Heart left ventricle (tissue), 16 donors: ENCODE measurements at regions not wholly inside any gene's neighbourhood (a gene's known extent, or its start where the extent isn't known, plus 50 kb on each side); places are given as distances from the start of the nearest gene placed in this dataset.

Experiments
- ATAC-seq, 4 donors: fragments of 200-7000 bp; cut with Tn5 transposase; one replicate each; pipeline ENCODE4 v1.9.1; 2020 to 2022; ENCODE audit warnings: moderate library complexity in 4 of 4, mild to moderate bottlenecking in 3 of 4, moderate number of reproducible peaks in 1 of 4
- DNase-seq, 5 donors: peaks; one replicate each; pipeline ENCODE4 v3.0.0-alpha.2; 2020
- H3K27ac ChIP-seq, 12 donors: fragments of 200-600 bp; sonication (generic) in 4 of 12; one replicate each; pipeline versions ENCODE4 v1.5.0 to v1.8.0; 2016 to 2022; ENCODE audit warnings: mild to moderate bottlenecking in 2 of 12
- H3K27me3 ChIP-seq, 9 donors: fragments of 200-600 bp; sonication (generic) in 2 of 9; one replicate each; pipeline versions ENCODE4 v1.5.1 to v1.8.0; 2016 to 2022; ENCODE audit warnings: mild to moderate bottlenecking in 3 of 9
- H3K36me3 ChIP-seq, 9 donors: fragments of 200-600 bp; sonication (generic) in 2 of 9; one replicate each; pipeline versions ENCODE4 v1.5.0 to v1.8.0; 2018 to 2022; ENCODE audit warnings: mild to moderate bottlenecking in 2 of 9
- H3K4me1 ChIP-seq, 12 donors: fragments of 200-600 bp; sonication (generic) in 4 of 12; one replicate each; pipeline versions ENCODE4 v1.5.0 to v1.8.0; 2016 to 2022; ENCODE audit warnings: mild to moderate bottlenecking in 3 of 12
- H3K4me3 ChIP-seq, 12 donors: fragments of 200-600 bp; sonication (generic) in 4 of 12; one replicate each; pipeline versions ENCODE4 v1.5.0 to v1.8.0; 2017 to 2022; ENCODE audit warnings: mild to moderate bottlenecking in 9 of 12, moderate library complexity in 4 of 12
- H3K9me3 ChIP-seq, 12 donors: fragments of 200-600 bp; sonication (generic) in 4 of 12; one replicate each; pipeline versions ENCODE4 v1.5.0 to v1.8.0; 2016 to 2022; ENCODE audit warnings: mild to moderate bottlenecking in 1 of 12
- POLR2A ChIP-seq, 2 donors: fragments of 450-650 bp; IDR thresholded peaks; one replicate each; pipeline ENCODE4 v1.6.1; 2017; ENCODE audit warnings: antibody characterized with exemption in 2 of 2, mild to moderate bottlenecking in 2 of 2, moderate library complexity in 2 of 2
- WGBS, 4 donors: extraction: QIAGEN DNeasy Blood & Tissue Kit in 2 of 4; methylation state at CpG; one replicate each; pipeline versions ENCODE4 v1.1.5 to v1.1.7; 2013 to 2018; 5-methylcytosine and 5-hydroxymethylcytosine counted together
- intact Hi-C, 10 donors: fragments of 100-400 bp; cut with DNase I; formaldehyde crosslinking; loops; one replicate each; pipeline versions ENCODE4 v1.11.1 to v1.14.2; 2022
- TF ChIP-seq, protein P1 (sequence below), 12 donors: fragments of 200-600 bp; sonication (generic) in 4 of 12; IDR thresholded peaks; one replicate each; pipeline versions ENCODE4 v1.5.0 to v1.8.0; 2018 to 2022; ENCODE audit warnings: antibody characterized with exemption in 12 of 12, mild to moderate bottlenecking in 5 of 12
- donor health status: ischemic (EF 13 %, LVEDD 7.1; RV severe dilation, severe dysfunction).
- donor health status: healthy with polysubstance abuse.
- donor health status: DM: no; HTN: yes; CAD: no.
- donor health status: DM: no; HTN: no; CAD: no.
- donor health status: ischemic (EF 25% LVEDD 6.9; RV normal size, moderate dysfunction).
- donor health status: ischemic (EF 25% LVEDD 5.7; RV mildly dilated, moderate dysfunction).
- donor health status: healthy.
- donor health status: DM: yes; HTN: yes; CAD: no.
- donor health status: ischemic (EF 35%, LVEDD 5.7; RV mildly dilated, moderate dysfunction).
- donor health status: nonischemic (EF 11% LVEDD 7.7; RV severe dilation, severe dysfunction).
- donor health status: DM: yes; HTN: yes; CAD: no.
- donor health status: PGD.
- donor health status: ischemic (EF 29% LVEDD 5.4; RV normal size, mild dysfunction).
- donor health status: nonischemic (EF 23%, LVEDD 6.1; RV moderate dilation, normal function).

DNA sequence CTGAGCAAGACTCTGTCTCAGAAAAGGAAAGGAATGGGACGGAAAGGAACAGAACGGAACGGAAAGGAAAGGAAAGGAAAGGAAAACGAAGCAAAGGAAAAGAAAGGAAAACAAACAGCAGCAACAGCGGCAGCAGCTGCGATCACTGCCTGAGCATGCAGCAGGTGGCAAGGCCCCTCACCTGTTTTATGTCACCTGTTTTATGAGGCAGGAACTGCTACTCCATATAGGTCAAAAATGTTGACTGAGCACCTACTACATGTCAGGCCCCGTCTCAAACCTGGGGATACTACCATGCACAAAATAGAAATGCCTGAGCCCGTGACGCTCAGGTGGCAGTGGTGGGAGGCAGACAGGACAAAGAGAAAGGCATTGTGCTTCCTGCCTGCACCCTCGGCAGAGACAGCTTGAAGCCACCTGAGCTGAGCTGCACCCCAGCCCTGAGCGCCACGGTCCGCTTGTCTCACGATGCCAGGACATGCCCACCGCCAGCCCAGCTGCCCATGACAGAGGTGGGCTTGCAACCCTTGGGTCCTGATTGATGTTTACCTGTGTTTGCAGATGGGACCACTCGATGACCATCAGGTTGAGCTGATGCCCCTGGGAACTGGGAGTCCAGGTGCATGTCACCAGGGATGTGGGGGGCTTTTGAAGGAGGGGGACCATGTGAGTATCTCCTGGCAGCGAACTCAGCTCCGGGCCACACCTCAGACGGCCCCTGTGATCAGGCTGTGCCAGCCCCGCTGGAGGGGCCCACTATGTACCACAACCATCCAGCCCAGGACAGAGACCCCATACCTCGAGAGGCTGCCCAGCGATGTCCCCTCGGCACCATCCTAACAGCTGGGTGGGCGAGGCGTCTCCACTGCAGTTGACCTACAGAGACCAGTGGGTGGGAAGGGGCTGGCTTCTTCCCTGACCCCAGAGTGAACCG lies 77.4 kb downstream of the RMI2 start:
- H3K27ac ChIP-seq = no peak overlapping the region
- H3K9me3 ChIP-seq = no peaks in the 10 kb centered on the region
- intact Hi-C loops = no loop called here
- H3K4me1 ChIP-seq = no peaks in the 10 kb centered on the region
- H3K36me3 ChIP-seq = no peaks in the 10 kb centered on the region
- WGBS, 4 donors = 78 to 87% (median 86%) methylated on average over 21 to 26 of the region's 26 CpGs
- no peak overlapping the region for H3K4me3 ChIP-seq
- H3K27me3 ChIP-seq = no peaks in the 10 kb centered on the region
- no peak for TF ChIP-seq POLR2A (IDR thresholded peaks at IDR 0.05)
- TF ChIP-seq, protein P1, sequence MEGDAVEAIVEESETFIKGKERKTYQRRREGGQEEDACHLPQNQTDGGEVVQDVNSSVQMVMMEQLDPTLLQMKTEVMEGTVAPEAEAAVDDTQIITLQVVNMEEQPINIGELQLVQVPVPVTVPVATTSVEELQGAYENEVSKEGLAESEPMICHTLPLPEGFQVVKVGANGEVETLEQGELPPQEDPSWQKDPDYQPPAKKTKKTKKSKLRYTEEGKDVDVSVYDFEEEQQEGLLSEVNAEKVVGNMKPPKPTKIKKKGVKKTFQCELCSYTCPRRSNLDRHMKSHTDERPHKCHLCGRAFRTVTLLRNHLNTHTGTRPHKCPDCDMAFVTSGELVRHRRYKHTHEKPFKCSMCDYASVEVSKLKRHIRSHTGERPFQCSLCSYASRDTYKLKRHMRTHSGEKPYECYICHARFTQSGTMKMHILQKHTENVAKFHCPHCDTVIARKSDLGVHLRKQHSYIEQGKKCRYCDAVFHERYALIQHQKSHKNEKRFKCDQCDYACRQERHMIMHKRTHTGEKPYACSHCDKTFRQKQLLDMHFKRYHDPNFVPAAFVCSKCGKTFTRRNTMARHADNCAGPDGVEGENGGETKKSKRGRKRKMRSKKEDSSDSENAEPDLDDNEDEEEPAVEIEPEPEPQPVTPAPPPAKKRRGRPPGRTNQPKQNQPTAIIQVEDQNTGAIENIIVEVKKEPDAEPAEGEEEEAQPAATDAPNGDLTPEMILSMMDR (IDR thresholded peaks at IDR 0.05) = no peak
- ATAC-seq = no peak
- no peak for DNase-seq

- TF ChIP-seq POLR2A (IDR thresholded peaks at IDR 0.05) = no peak
- TF ChIP-seq, protein P1 (IDR thresholded peaks at IDR 0.05) = no peak
- Histone ChIP-seq H3K36me3 (no peaks in the 10 kb centered on the region), H3K27me3 (no peaks in the 10 kb centered on the region), H3K4me1 (no peaks in the 10 kb centered on the region), H3K4me3 (no peak overlapping the region), H3K27ac (no peak overlapping the region), H3K9me3 (no peaks in the 10 kb centered on the region)
- 68 to 76% (median 72%) methylated on average over 14 to 24 of the region's 24 CpGs for WGBS, 4 donors
- DNase-seq (no peak), ATAC-seq (no peak)
- intact Hi-C loops = no loop called here
Measured at GRCh38 chr16:11423315-11424117, 78.3 kb downstream of the RMI2 start.

DNA sequence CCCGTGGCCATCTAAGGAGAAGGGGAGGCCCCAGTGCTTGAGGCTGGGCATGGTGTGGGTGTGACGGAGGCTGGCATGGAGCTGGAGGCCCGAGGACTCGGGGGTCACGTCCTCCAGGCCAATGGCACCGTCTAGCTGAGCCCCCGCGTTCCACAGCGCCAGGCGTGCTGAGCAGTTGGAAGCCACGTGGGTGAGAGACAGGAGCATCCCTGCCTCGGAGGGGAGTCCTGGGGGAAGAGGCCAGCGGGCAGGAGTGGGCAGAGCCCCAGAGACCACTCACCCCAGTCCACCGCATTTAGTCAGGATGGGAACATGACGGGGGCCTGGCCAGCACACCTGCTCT lies 78.8 kb downstream of the RMI2 start:
- Histone ChIP-seq H3K9me3 (no peaks in the 10 kb centered on the region), H3K4me1 (no peaks in the 10 kb centered on the region), H3K27ac (no peak overlapping the region), H3K4me3 (no peak overlapping the region), H3K36me3 (no peaks in the 10 kb centered on the region), H3K27me3 (no peaks in the 10 kb centered on the region)
- no peak for DNase-seq
- 87 to 95% (median 88%) methylated on average over 4 to 15 of the region's 15 CpGs for WGBS, 4 donors
- no peak for ATAC-seq
- no peak for TF ChIP-seq POLR2A (IDR thresholded peaks at IDR 0.05)
- TF ChIP-seq, protein P1 (IDR thresholded peaks at IDR 0.05) = no peak
- intact Hi-C loops = no loop called here

- H3K36me3 ChIP-seq = no peaks in the 10 kb centered on the region
- ATAC-seq (no peak), DNase-seq (no peak)
- H3K4me1 ChIP-seq = no peaks in the 10 kb centered on the region
- H3K27ac ChIP-seq = no peak overlapping the region
- TF ChIP-seq, protein P1 (IDR thresholded peaks at IDR 0.05) = no peak
- TF ChIP-seq POLR2A (IDR thresholded peaks at IDR 0.05) = no peak
- no peak overlapping the region for H3K4me3 ChIP-seq
- no peaks in the 10 kb centered on the region for H3K9me3 ChIP-seq
- intact Hi-C loops = no loop called here
- WGBS, 4 donors = 85 to 90% (median 88%) methylated on average over 11 to 14 of the region's 14 CpGs
- H3K27me3 ChIP-seq = no peaks in the 10 kb centered on the region
Measured at GRCh38 chr16:11425140-11425539, 79.9 kb downstream of the RMI2 start.
